H1 (cell line): ENCODE measurements at regions not wholly inside any gene's neighbourhood (a gene's known extent, or its start where the extent isn't known, plus 50 kb on each side); places are given as distances from the start of the nearest gene placed in this dataset.
A peak's percentile ranks its signal among the peaks of the same experiment; 100 is the strongest.

Source experiments
- CTCF ChIA-PET: fragments of 300-600 bp; sonication (Branson Sonifier 250); formaldehyde crosslinking; loops from one replicate; lab custom pipeline; 2021; ENCODE audit not compliant: partially characterized antibody; lab: Charles Lee
- POLR2A ChIA-PET: fragments of 300-600 bp; sonication (Branson Sonifier 250); formaldehyde crosslinking; loops from one replicate; lab custom pipeline; 2021; ENCODE audit warnings: inconsistent platforms; ENCODE audit not compliant: partially characterized antibody; lab: Charles Lee
- DNase-seq, 2 experiments: peaks; one replicate each; pipeline versions ENCODE4 v3.0.0 to v3.0.0-alpha.2; 2010 to 2022; ENCODE audit warnings: low spot score in 2 of 2, low read depth in 1 of 2, mixed read lengths in 1 of 2
- FAIRE-seq: peaks from 2 replicates; lab custom pipeline; 2011; peaks lifted over from hg19 to GRCh38; lab: Jason Lieb, UNC
- H2AFZ ChIP-seq: 2 replicates; pipeline ENCODE4 v1.8.1; 2012; ENCODE audit warnings: low read length, inconsistent platforms
- H2AK5ac ChIP-seq: 2 replicates; pipeline ENCODE4 v1.6.1; 2013; ENCODE audit warnings: low read depth, low read length
- H2BK120ac ChIP-seq: replicated peaks from 2 replicates; pipeline ENCODE3; 2013; ENCODE audit warnings: low read depth, low read length, inconsistent platforms
- H2BK12ac ChIP-seq: 2 replicates; pipeline ENCODE4 v1.6.1; 2013; ENCODE audit warnings: low read depth, low read length
- H2BK15ac ChIP-seq: 2 replicates; pipeline ENCODE4 v1.6.1; 2013; ENCODE audit warnings: low read length
- H2BK20ac ChIP-seq: 2 replicates; pipeline ENCODE4 v1.6.1; 2013; ENCODE audit warnings: low read length
- H2BK5ac ChIP-seq: 2 replicates; pipeline ENCODE4 v1.6.1; 2013; ENCODE audit warnings: low read depth, low read length
- H3K14ac ChIP-seq: 2 replicates; pipeline ENCODE4 v1.6.1; 2013; ENCODE audit warnings: inconsistent platforms; ENCODE audit not compliant: insufficient read length
- H3K18ac ChIP-seq: 2 replicates; pipeline ENCODE4 v1.6.1; 2013; ENCODE audit warnings: low read length; ENCODE audit errors: extremely low read depth
- H3K23ac ChIP-seq: 2 replicates; pipeline ENCODE4 v1.6.1; 2013; ENCODE audit warnings: inconsistent platforms; ENCODE audit not compliant: insufficient read length
- H3K23me2 ChIP-seq: 2 replicates; pipeline ENCODE4 v1.6.1; 2013; ENCODE audit warnings: low read depth, low read length
- H3K27ac ChIP-seq: 2 replicates; pipeline ENCODE4 v1.6.1; 2011; ENCODE audit warnings: low read depth, low read length, inconsistent platforms
- H3K27me3 ChIP-seq, 4 experiments: replicated peaks in 1 of 4; 1 replicate in 1 of 4; 2 replicates in 3 of 4; pipeline versions ENCODE4 v1.6.1 to v1.8.1; 2011 to 2013; ENCODE audit warnings: low read length in 3 of 4, mild to moderate bottlenecking in 3 of 4, inconsistent platforms in 2 of 4, mixed read lengths in 2 of 4, moderate library complexity in 1 of 4; ENCODE audit not compliant: control insufficient read depth in 3 of 4, insufficient read depth in 3 of 4; ENCODE audit errors: extremely low read depth in 1 of 4
- H3K36me3 ChIP-seq, 4 experiments: 2 replicates each; pipeline versions ENCODE4 v1.6.1 to v1.8.1; 2011 to 2013; ENCODE audit warnings: mild to moderate bottlenecking in 4 of 4, low read length in 3 of 4, moderate library complexity in 2 of 4, control low read depth in 1 of 4, inconsistent platforms in 1 of 4; ENCODE audit not compliant: insufficient read depth in 4 of 4, control insufficient read depth in 2 of 4
- H3K4ac ChIP-seq: replicated peaks from 2 replicates; pipeline ENCODE3; 2013; ENCODE audit warnings: low read length, low read depth, mixed read lengths, inconsistent platforms; ENCODE audit not compliant: insufficient read length
- H3K4me1 ChIP-seq, 4 experiments: replicated peaks in 1 of 4; 1 replicate in 1 of 4; 2 replicates in 3 of 4; pipeline versions ENCODE4 v1.6.1 to v1.8.1; 2011 to 2013; ENCODE audit warnings: low read length in 3 of 4, inconsistent platforms in 2 of 4, mixed read lengths in 1 of 4; ENCODE audit not compliant: insufficient read depth in 4 of 4, control insufficient read depth in 3 of 4
- H3K4me2 ChIP-seq, 2 experiments: 2 replicates each; pipeline versions ENCODE4 v1.6.1 to v1.8.1; 2011 to 2013; ENCODE audit warnings: low read depth in 2 of 2, low read length in 2 of 2, control low read depth in 1 of 2, inconsistent platforms in 1 of 2, mild to moderate bottlenecking in 1 of 2; ENCODE audit not compliant: insufficient read depth in 1 of 2
- H3K4me3 ChIP-seq, 4 experiments: fragments of 200-600, 300-600 bp in 1 of 4; sonication (generic), shearing (Covaris generic), sonication (Bioruptor Twin) in 1 of 4; 2 replicates each; pipeline versions ENCODE4 v1.5.1 to v1.8.1; 2011 to 2016; ENCODE audit warnings: low read length in 4 of 4, low read depth in 3 of 4, control low read depth in 2 of 4, inconsistent platforms in 2 of 4, mild to moderate bottlenecking in 2 of 4, mixed read lengths in 1 of 4, moderate library complexity in 1 of 4; ENCODE audit not compliant: insufficient read depth in 2 of 4; ENCODE audit errors: extremely low read depth in 1 of 4
- H3K56ac ChIP-seq: replicated peaks from 2 replicates; pipeline ENCODE3; 2013; ENCODE audit warnings: low read depth, mild to moderate bottlenecking, mixed read lengths, low read length, inconsistent platforms; ENCODE audit not compliant: insufficient read length
- H3K79me1 ChIP-seq: 2 replicates; pipeline ENCODE4 v1.6.1; 2013; ENCODE audit warnings: low read depth, low read length, control low read depth
- H3K79me2 ChIP-seq, 2 experiments: 2 replicates each; pipeline versions ENCODE4 v1.6.1 to v1.8.1; 2012 to 2013; ENCODE audit warnings: low read length in 2 of 2, mild to moderate bottlenecking in 2 of 2, inconsistent platforms in 1 of 2; ENCODE audit not compliant: insufficient read depth in 2 of 2, control insufficient read depth in 1 of 2
- H3K9ac ChIP-seq, 4 experiments: replicated peaks in 1 of 4; 1 replicate in 1 of 4; 2 replicates in 3 of 4; pipeline versions ENCODE4 v1.6.1 to v1.8.1; 2011 to 2013; ENCODE audit warnings: low read depth in 3 of 4, low read length in 3 of 4, control low read depth in 2 of 4, mild to moderate bottlenecking in 2 of 4, moderate library complexity in 2 of 4, inconsistent platforms in 1 of 4; ENCODE audit errors: extremely low read depth in 1 of 4
- H3K9me3 ChIP-seq, 2 experiments: 2 replicates each; pipeline versions ENCODE4 v1.6.1 to v1.8.1; 2012 to 2013; ENCODE audit warnings: mild to moderate bottlenecking in 2 of 2, moderate library complexity in 2 of 2, control low read depth in 1 of 2, inconsistent platforms in 1 of 2, low read depth in 1 of 2, low read length in 1 of 2, mixed read lengths in 1 of 2; ENCODE audit not compliant: insufficient read depth in 2 of 2
- H4K20me1 ChIP-seq, 2 experiments: replicated peaks in 1 of 2; 2 replicates each; pipeline versions ENCODE3 to v1.8.1; 2011 to 2013; ENCODE audit warnings: inconsistent platforms in 2 of 2, low read length in 2 of 2, mild to moderate bottlenecking in 1 of 2; ENCODE audit not compliant: insufficient read depth in 2 of 2, control insufficient read depth in 1 of 2
- H4K5ac ChIP-seq: 2 replicates; pipeline ENCODE4 v1.6.1; 2013; ENCODE audit warnings: low read length, low read depth, mixed read lengths, inconsistent platforms; ENCODE audit not compliant: insufficient read length
- H4K8ac ChIP-seq: 2 replicates; pipeline ENCODE4 v1.8.0; 2013; ENCODE audit warnings: mild to moderate bottlenecking, moderate library complexity, low read length, inconsistent platforms; ENCODE audit not compliant: insufficient read depth; ENCODE audit errors: extremely low read depth
- H4K91ac ChIP-seq: replicated peaks from 2 replicates; pipeline ENCODE3; 2013; ENCODE audit warnings: low read length, mixed read lengths, inconsistent platforms; ENCODE audit not compliant: insufficient read length
- NANOG ChIP-seq: IDR thresholded peaks from 2 replicates; pipeline ENCODE4 v1.6.1; 2011; ENCODE audit warnings: low read length, low read depth, mild to moderate bottlenecking, inconsistent platforms; ENCODE audit not compliant: insufficient read depth, poor library complexity, severe bottlenecking
- NRF1 ChIP-seq: IDR thresholded peaks from 2 replicates; pipeline ENCODE4 v1.6.1; 2011; ENCODE audit warnings: mild to moderate bottlenecking, low read depth, low read length, improper control_type of control experiment
- RAD21 ChIP-seq, 2 experiments: IDR thresholded peaks in 1 of 2; conservative IDR thresholded peaks in 1 of 2; 2 replicates each; pipeline ENCODE4 v1.6.1; 2011; ENCODE audit warnings: low read depth in 2 of 2, low read length in 2 of 2, improper control_type of control experiment in 1 of 2, inconsistent platforms in 1 of 2, mild to moderate bottlenecking in 1 of 2, moderate library complexity in 1 of 2
- TEAD4 ChIP-seq: IDR thresholded peaks from 2 replicates; pipeline ENCODE4 v1.6.1; 2012; ENCODE audit warnings: low read depth, low read length, inconsistent platforms, mixed read lengths
- YY1 ChIP-seq: IDR thresholded peaks from 2 replicates; pipeline ENCODE4 v1.6.1; 2011; ENCODE audit warnings: low read depth, mild to moderate bottlenecking, low read length
- WGBS, 2 experiments: shearing (Covaris generic) in 1 of 2; methylation state at CpG; one replicate each; pipeline versions ENCODE4 v1.1.6 to v1.1.7; 2013 to 2015; ENCODE audit warnings: low lambda C conversion rate in 2 of 2, mixed read lengths in 2 of 2, inconsistent platforms in 1 of 2, low coverage in 1 of 2, missing lambda C conversion rate in 1 of 2; ENCODE audit not compliant: insufficient replicate concordance in 2 of 2, insufficient coverage in 1 of 2, insufficient read length in 1 of 2; ENCODE audit errors: extremely low coverage in 1 of 2, missing lambda C conversion rate in 1 of 2; 5-methylcytosine and 5-hydroxymethylcytosine counted together

GRCh38 chr4:24743927-24744326 lies 51.4 kb upstream of the SOD3 start:
- H4K5ac ChIP-seq = no peak overlapping the region
- H2BK20ac ChIP-seq = no peak overlapping the region
- no peak overlapping the region for H2BK15ac ChIP-seq
- no peak overlapping the region for H2BK120ac ChIP-seq
- DNase-seq (no peak), FAIRE-seq (peak; percentile 81)
- H4K91ac ChIP-seq = no peak overlapping the region
- no peaks in the 10 kb centered on the region for H3K27me3 ChIP-seq
- CTCF ChIA-PET = interaction anchor here (0.9 to 2.7 kb wide), 7 partner anchors 9 to 255 kb away, joined by 3 to 11 read pairs (median 4); no protein-coding TSS in a partner anchor
- no peaks in the 10 kb centered on the region for H3K23me2 ChIP-seq
- no peak overlapping the region for H2BK12ac ChIP-seq
- H3K4me3 ChIP-seq = no peak overlapping the region
- H3K4ac ChIP-seq = no peak overlapping the region
- H3K18ac ChIP-seq = no peak overlapping the region
- no peak overlapping the region for H2BK5ac ChIP-seq
- no peaks in the 10 kb centered on the region for H3K79me2 ChIP-seq
- 49% methylated on average over 5 of the region's 5 CpGs; no CpG with 5 or more reads in 1 of the 2 experiments for WGBS, 2 experiments
- no peaks in the 10 kb centered on the region for H3K9me3 ChIP-seq
- no peaks in the 10 kb centered on the region for H3K36me3 ChIP-seq
- H3K79me1 ChIP-seq = no peaks in the 10 kb centered on the region
- no peak overlapping the region for H3K56ac ChIP-seq
- POLR2A ChIA-PET = interaction anchor here (0.6 to 1.0 kb wide), 2 partner anchors 34 to 160 kb away, joined by 3 read pairs; partner anchors contain the start of gene DHX15
- no peak overlapping the region for H2AK5ac ChIP-seq
- no peak overlapping the region for H3K23ac ChIP-seq
- H3K4me2 ChIP-seq = no peak overlapping the region
- no peak overlapping the region for H3K9ac ChIP-seq
- H3K14ac ChIP-seq = no peak overlapping the region
- no peak overlapping the region for H4K8ac ChIP-seq
- H3K27ac ChIP-seq = no peak overlapping the region
- peaks cover 0 to 4% (median 0%) of the 10 kb centered on the region in 4 experiments; a peak in 2 of 7 replicates for H3K4me1 ChIP-seq
- TF ChIP-seq RAD21 (IDR thresholded peaks at IDR 0.05 in 1 of 2, conservative IDR thresholded peaks at IDR 0.05 in 1 of 2; ENCODE audit: low read depth in 2 of 2, low read length in 2 of 2) (no peak), TEAD4 (0 out of 2 replicates have a peak, but pooled peaks have one; percentile 40), YY1 (0 out of 2 replicates have a peak, but pooled peaks have one; percentile 22), NANOG (peak; percentile 68), NRF1 (no peak)
- H2AFZ ChIP-seq = no peak overlapping the region
- H4K20me1 ChIP-seq = no peaks in the 10 kb centered on the region
